ENCODE measurements at regions not wholly inside any gene's neighbourhood (a gene's known extent, or its start where the extent isn't known, plus 50 kb on each side); places are given as distances from the start of the nearest gene placed in this dataset.

DNA sequence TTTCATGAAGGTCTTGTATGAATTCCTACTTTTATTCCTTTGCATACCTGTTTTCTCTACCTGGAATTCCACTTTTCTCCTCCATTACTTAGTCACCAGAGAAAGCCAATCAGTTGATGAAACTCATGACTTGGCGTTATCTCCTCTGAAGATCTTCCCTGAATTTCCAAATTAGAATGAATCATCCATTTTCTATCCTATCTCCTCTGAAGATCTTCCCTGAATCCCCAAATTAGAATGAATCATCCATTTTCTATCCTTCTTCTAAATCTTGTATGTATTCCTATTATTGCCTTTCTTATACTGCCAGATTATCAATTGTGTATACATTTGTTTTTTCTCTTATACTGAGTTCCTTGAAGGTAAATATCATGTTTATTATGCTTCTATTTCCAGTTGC lies 440.4 kb downstream of the CCDC85A start:
- DNase-seq: no peak

DNA sequence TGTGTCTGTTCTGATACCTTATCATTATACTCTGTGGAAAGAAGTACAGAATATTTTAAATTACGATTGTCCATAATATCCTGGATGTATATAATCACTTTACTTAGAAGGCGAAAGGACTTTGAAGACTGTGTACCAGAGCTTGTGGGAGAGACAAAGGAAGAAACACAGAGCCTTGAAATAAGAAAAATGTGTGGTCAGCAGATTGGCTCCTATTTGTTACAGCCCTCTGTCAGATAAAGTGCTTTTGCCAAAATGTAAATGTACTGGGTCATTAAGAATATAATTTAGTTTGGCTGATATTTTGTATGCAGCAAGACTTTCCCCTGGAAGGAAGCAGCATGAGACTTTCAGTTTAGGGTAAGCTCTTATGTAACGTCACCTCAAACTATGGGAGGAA lies 443.1 kb downstream of the CCDC85A start:
- DNase-seq: no peak

DNA sequence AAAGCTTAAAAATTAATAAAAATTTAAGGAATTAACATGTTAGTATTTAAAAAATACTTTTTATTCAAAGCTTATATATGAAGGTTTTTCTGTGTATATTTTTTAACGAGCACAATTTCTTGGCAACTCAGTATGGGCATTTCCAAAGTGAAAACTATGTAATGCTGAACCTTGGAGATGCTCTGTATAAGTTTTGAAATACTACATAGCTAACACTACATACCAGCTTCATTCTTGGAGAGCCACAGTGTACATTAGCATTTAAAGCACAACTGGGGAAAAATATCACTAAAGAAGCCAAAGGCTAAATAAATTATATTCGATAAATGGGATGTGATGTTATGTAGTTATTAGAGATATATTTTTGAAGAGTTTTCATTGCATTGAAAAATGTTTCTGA lies 446.5 kb downstream of the CCDC85A start:
- no peak for DNase-seq

DNA sequence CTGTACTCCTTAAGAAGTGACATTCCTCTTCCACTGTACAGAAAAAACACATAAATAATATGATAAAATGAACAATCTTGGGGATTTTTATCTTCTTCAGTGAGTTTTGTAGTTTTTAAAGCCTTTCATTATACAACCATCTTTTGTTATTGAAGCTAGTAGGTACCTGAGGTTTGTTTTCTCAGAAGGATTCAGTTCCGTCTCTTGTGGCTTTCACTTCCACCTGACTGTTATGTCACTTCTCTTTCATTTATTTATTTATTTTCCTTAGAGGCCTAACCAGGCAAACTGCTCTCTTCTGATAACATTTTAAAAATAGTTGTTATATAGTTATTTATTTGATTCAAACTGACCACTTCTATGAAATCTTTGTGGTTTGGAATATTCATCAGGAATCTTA lies 464.2 kb downstream of the CCDC85A start:
- DNase-seq: no peak

DNA sequence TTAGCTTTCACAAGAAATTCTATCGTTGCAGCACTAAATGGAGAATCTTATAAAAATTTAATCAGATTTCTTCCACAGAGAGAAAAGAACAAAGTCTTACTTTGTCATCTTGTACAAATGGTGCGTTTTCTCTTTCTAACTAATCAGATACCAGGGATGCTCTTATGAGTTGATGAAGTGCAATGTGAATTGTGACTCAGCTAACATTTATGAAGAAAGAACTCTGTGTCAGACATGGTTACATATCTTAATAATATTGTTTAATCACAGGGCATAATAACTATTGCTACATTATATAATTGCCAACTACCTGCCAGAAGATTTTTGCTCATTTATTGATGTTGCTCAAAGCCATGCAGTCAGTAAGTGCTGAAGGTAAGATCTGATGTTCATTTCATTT lies 465.0 kb downstream of the CCDC85A start:
- DNase-seq: no peak

DNA sequence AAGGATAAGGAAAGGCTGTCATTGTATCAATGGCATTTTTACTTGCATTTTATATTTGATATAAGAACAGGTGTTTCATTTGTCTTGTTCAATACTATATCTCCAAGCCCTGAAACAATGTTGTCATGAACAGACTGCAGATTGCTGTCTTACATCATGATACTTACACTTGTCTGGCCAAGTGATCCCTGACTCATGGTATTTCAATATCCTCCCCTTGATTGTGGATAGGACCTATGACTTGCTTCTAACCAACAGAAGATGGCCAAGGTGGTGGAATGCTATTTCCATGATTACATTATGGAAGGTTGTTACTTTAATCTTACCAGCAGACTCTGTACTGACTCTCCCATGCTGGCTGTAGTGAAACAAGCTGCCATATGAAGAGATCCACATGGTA lies 471.1 kb downstream of the CCDC85A start:
- DNase-seq: no peak

DNA sequence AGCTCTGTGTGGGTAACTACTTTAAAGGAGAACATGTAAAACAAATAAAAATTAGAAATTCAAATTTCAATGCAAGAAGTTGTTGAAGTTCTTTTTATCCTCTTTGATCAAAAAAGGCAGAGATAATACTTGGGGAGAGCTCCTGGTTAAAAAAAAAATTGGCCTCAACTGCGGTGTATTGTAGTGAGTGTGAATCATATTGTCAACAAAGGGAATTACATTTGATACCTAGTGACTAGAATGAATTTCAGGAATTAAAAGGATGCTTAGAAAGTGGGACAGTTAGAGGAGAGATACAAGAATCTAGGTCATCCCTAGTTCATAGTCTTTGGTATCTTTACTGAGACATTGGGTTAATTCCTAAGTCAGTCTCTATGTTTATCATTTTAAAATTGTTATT lies 473.0 kb downstream of the CCDC85A start:
- DNase-seq: no peak

DNA sequence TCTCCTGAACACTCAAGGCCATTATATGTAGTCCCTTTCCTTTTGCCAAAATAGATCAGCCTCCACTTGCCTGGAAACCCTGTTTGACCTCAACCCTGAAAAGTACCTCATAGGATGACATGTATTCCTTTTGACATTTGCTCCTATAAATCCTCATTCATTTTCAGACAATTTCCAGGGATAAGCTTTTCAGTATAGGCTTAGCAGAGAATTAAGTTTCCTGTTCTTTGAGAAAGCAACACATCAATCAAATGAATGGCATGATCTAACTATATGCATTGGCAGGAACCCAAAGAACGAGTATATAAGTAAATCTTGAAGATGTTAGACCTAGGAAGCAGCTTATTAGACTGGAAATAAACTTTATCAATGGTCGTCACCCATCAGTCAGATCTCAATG lies 483.0 kb downstream of the CCDC85A start:
- no peak for DNase-seq

DNA sequence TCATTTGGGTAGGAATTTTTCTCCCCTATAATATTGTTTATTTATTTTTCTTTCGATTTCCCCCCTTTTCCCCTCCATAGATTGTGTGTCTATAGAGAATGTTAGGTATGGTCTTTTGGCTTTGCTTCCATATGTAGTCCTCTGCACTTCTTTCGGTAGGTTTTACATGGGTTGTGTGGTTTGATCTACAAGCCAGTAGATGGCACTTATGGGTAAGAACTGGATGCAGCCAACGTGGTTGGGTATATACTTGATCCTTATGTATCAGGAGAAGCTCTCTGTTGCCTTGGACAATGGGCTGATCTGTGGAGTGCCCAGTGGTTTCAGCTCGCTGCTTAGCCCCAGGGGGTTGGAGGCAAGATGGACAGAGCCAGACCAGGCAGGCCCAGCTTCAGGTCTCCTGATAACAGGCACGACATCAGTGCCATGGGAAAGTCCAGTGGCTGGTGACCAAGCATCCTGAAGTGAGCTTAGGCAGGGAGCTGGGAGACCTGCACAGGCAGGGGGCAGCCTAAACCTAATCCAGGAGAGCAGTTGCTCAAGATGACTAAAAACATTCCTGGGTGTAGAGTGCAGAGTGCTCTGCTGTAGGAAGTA lies 488.3 kb downstream of the CCDC85A start:
- no peak for DNase-seq

DNA sequence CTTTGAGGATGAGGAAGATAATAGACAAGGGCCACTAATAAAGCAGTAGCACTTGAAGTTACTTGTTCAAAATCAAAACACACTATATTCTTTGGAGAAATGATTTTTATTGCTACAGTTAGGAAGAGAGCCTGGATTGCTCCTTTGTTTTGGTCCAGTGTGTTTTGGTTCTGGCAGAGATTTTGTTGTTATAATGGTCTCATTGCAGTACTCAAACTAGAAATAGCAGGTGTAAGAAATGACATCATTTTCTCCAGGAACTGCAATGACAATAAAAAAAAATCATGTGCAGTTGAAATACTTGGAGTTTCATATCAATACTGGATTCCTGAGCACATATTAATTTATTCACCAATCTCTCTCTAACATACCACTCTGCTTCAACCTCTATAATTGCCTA lies 490.3 kb downstream of the CCDC85A start:
- no peak for DNase-seq

DNA sequence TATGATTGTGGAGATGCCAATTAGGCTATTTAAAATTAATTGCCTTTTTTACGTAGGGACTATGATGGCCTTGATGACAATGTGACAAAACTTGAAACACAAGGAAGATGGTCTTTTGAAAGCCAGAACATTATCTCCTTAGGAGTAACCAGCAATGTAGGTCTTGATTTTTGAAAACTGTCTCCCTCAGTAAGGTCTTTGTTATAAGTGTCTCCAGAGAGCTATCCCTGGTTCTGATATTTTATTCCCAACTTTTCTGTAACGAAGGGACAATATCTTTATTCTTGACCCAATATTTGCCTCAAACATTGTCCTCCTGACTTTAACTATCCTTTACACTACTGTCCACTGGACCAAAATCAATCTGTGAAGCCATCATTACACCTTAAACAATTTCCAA lies 493.2 kb downstream of the CCDC85A start:
- no peak for DNase-seq

DNA sequence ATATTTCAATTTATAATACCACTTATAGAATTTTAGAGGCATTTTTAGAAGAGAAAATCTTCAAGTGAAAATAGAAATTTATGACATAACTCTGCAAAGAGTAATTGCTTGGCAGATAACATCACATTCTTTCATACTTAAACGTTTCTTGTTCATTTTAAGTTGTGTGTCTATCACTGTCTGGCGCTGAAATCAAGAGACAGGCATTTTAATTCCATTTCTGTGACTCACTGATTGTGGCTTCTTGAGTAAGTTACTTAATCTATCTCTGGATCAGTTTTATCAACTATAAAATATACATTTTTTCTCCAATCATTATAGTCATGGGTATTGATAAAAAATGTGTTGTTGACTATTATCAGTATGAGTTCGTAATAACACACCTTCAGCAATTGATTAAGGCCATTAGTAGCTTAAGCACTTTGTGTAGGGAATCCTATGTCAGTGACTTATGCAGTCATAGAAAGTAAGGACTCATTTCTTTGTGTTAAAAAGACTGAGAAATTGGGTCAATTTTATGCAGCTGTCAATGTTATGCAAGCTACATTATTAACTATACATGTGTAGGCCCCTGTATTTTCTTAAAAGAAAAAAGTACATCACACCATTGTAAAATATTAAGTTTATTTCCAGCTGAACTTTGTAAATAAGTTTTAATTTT lies 497.3 kb downstream of the CCDC85A start:
- no peak for DNase-seq

DNA sequence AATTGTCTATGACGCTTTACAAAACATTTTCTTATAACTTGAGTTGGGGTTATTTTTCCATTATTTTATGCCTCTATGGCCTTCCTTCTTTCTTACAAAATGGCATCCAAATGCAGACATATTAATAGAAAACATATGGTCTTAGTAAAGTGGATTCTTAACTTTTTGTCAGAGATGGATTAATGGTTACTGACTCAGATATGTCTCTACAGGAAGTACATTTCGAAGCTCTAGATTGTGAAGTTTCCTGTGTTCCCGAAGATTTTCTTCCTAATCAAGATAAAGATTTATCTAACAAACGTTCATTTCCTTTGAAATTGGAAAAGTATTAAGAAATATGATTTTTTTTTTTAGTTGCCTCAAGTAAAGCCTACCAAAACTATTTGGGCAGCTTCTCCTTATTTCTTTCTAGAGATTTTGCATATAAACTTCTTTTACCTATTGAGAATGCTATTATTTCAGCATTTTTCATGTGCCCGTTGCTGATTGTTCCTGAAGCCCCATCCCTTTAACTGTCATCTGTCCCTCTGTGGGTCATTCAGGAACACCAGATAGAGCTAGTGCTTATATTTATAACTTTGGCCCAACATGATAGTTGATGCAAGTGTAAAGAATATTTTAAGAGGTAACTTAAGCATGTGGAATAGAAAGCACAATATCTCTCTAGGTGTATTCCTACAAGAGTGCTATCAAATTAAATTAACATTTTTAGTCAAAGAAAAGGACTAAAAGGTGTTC lies 498.0 kb downstream of the CCDC85A start:
- DNase-seq: no peak

DNA sequence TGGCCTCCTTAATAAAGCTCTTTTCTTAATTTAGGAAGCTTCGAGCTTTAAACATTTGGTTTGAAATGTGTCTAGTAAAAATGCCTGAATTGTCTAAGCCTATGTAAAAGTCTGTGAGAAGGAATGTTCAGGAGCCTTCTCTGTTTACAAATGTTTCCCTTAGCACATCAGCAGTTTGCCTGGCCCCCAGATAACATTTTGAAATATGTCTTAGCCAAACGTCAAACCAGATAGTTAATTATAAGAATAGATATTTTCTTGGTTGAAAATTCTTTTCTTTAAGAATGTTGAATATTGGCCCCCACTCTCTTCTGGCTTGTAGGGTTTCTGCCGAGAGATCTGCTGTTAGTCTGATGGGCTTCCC lies 498.6 kb downstream of the CCDC85A start:
- no peak for DNase-seq

DNA sequence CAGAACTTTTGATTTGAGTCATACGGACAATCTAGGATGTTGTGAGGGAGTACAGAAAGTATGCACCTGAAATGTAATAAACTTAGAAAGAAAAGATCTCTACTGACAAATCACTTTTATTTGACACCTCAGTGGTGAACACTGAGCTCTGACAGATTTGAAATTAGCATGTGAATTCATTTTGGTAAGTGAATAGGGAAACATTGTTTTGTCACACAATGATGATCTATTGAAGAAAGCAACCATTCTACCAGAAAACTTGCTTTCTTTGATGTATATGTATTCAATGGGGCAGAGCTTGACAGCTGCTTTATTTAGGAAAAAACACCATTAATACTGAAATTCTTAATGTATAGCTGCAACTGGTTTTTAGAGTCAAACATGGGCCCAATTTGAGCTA lies 500.5 kb downstream of the CCDC85A start:
- DNase-seq: no peak

DNA sequence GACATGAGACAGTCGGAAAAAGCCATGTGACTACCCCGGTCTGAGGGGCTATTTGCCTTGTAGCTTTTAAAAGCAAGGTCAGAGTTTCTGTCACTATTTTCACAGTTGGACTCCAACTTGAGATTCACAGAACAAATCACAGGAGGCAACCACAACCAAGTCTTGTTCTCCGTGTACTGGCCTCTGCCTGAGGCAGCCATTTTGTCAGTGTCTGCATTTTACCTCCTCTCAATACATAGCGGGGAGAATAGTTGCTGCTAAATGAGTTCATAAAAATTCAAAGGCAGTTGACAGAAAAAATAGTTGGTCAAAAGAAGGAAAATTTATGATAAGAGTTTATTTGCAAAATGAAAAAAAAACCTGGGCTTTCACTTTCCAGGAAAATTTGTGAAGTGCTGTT lies 501.4 kb downstream of the CCDC85A start:
- no peak for DNase-seq

DNA sequence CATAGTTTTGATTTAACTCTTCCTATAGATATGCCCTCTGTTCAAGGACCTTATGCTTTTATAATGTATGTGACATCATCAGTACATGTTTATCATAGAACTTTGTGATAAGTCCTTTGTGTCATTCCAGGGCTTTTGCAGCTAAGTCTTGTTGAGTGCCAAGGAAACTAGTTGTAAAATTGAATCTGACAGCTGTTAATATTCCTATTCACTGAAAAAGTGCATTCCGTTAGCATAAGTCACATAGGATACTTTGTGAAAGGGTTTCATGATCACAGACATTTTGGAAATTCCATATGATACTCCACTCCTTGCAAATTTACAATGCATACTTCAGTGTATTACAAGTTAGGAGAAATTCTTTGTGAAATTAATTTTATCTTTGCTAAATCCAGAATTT lies 503.4 kb downstream of the CCDC85A start:
- no peak for DNase-seq

DNA sequence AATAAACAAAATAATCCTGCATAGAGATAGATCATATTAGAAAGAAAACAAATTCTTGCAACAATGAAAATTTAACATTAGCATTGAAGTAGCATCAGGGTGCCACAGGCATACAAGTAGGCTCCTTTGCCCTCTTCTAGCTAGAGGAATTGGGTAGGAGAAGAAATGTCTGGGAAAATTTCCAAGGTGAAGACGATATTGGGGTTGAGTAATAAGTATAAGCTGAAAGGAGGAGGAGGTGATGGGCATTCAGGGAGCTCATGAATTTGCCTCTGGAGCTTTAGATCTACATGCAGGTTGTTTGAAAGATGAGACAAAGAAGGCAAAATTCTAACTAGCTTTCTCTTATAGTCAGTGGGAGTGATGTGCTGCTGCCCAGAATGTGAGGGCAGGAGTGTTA lies 504.9 kb downstream of the CCDC85A start:
- DNase-seq: no peak

DNA sequence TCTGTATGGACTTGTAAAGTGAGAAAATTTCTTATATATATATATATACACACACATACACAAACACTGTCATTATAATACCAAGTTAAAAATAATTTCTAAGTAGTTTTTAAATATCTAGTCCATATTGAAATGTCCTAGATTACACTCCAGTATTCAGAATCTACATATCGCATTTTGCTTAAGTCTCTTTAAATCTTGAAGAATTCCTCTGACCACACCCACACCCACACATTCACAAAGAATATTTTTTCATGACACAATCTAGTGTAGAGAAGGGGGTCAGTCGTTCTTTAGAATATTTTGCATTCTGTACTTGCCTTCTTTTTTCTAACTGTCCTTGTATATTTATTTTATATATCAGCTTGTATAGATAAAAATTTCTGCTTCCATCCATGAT lies 509.7 kb downstream of the CCDC85A start:
- DNase-seq: no peak

DNA sequence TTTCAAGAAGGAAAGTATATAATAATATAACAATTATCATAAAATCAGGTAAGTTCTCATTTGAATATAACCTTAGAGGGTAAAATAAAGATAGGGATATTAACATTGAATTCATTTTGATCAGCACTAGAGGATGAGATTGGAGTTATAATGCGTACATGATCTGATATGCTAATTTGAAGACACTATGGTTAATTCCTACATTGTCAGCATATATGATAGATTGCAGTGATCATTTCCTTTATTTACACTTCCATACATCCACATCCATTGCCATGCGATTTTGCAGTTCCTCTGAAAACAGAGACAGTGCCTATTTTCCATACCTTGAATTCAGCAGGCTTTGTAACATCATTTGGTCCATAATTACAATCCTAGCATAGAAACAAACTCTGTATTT lies 519.2 kb downstream of the CCDC85A start:
- no peak for DNase-seq

DNA sequence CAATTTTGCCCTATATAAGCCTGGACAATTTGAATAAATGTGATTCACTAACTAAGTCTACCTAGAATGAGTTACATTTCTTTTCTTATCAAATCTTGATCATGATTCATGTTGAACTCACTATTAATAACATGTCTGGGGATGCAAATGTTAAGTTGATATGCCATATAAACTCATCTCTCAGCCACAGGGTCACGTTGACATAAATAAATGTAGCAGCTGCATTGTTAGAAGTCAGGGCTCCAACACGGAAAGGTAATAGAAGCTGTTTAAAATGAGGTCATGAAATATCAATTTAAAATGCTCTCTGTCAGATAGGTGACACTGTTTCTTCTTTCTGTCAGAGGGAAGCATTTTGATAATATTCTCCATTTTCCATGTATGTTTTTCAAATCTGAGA lies 521.9 kb downstream of the CCDC85A start:
- DNase-seq: no peak

DNA sequence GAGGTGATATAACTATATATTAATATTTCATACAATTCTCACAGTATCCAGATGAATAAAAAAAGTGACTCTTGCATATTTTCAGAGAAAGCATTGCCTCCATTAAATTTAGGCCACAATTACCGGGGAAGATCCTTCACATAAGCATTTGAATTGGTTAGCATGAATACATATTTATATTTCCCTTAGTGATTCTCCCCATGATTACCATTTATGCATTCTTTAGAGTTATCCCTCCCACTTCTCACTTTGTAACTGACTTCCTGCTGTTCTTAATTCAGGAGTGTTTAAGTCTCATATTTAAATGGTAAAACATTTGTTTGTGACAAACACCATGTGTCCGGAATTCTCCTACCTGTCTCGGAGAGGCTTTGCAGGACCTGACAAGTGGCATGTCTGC lies 523.4 kb downstream of the CCDC85A start:
- DNase-seq: no peak

DNA sequence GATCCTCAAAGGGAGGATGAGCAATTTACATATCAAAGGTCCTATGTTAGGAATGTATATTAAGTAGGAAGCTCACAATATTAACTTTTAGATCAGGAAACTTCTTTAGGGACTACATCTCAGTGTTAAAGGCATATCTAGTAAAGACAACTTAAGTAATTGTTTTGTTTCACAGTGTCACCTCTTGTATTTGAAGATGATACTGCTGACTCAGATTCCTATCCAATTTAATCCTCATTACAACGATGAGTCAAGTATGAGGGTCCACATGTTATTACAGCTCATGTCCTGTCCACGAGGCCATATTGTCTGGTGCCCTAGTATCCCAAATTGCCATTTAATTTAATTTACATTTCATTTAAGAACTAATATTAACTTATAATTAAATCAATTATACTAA lies 523.9 kb downstream of the CCDC85A start:
- DNase-seq: no peak

DNA sequence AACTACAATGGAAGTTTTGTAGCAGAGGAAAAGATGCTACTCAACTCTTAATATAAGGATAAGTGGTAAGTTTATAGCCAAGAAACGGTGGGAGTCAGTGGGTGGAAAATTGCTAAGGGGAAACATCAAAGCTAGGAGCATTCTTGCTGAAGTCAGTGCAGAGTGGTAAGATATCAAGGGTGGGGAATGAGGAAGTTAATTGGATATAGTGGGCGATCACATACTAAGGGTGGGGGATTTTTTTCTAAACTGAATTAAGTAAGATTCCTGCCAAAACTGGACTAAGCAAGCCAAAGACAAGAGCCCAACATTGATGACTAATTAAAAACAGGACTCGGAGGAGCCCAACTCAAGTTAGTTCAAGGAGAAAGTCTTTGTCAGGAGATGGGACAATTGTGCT lies 525.4 kb downstream of the CCDC85A start:
- no peak for DNase-seq
